ENCODE measurements at regions not wholly inside any gene's neighbourhood (a gene's known extent, or its start where the extent isn't known, plus 50 kb on each side); places are given as distances from the start of the nearest gene placed in this dataset.

DNA sequence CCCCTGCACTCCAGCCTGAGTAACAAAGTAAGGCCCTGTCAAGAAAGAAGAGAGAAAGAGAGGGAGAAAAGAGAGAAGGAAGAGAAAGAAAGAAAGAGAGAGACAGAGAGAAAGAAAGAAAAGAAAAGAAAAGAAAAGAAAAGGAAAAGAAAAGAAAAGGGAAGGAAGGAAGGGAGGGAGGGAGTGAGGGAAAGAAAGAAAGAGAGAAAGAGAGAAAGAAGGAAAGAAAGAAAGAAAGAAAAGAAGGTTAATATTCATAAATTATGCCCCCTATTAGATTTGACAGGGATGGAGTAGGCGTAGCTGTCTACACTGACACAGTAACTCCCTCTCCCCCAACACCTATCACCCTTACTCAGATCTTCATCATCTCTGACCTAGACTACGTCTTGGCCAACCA is 202.3 kb downstream of the SP3 start:
- Histone ChIP-seq H3K36me3 (no peaks in the 10 kb centered on the region), H3K27ac (replicated peaks) (no peak overlapping the region), H3K4me3 (no peak overlapping the region), H3K27me3 (ENCODE audit: low read depth) (no peaks in the 10 kb centered on the region), H3K9me3 (replicated peaks) (no peaks in the 10 kb centered on the region), H3K4me1 (peaks cover 8% of the 10 kb centered on the region)
- no peak for DNase-seq
- intact Hi-C loops (cut with micrococcal nuclease): no loop called here
- TF ChIP-seq, protein P1, sequence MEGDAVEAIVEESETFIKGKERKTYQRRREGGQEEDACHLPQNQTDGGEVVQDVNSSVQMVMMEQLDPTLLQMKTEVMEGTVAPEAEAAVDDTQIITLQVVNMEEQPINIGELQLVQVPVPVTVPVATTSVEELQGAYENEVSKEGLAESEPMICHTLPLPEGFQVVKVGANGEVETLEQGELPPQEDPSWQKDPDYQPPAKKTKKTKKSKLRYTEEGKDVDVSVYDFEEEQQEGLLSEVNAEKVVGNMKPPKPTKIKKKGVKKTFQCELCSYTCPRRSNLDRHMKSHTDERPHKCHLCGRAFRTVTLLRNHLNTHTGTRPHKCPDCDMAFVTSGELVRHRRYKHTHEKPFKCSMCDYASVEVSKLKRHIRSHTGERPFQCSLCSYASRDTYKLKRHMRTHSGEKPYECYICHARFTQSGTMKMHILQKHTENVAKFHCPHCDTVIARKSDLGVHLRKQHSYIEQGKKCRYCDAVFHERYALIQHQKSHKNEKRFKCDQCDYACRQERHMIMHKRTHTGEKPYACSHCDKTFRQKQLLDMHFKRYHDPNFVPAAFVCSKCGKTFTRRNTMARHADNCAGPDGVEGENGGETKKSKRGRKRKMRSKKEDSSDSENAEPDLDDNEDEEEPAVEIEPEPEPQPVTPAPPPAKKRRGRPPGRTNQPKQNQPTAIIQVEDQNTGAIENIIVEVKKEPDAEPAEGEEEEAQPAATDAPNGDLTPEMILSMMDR (IDR thresholded peaks at IDR 0.05; ENCODE audit: borderline replicate concordance): no peak

DNA sequence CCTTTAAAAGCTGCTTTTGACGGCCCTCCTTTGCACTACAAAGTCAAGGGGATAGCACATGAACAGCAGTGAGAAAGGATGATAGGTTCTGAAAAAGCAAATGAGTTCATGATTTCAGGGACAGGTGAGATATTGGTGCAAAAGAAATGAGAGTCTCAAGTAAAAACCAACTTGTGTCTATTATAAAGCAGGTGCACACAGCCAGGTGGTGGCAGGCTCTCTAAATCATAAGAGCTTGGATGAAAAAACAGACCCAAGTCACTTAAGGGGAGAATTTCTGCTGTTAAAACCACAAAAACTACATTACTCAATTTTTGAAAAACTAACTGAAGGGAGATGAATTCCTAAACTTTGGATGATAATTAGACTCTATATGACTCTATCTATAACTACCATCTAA is 201.5 kb downstream of the SP3 start:
- H3K9me3 ChIP-seq (replicated peaks): no peaks in the 10 kb centered on the region
- H3K4me3 ChIP-seq: no peak overlapping the region
- peaks cover 8% of the 10 kb centered on the region for H3K4me1 ChIP-seq
- H3K27ac ChIP-seq (replicated peaks): no peak overlapping the region
- intact Hi-C loops (cut with micrococcal nuclease): no loop called here
- H3K27me3 ChIP-seq (ENCODE audit: low read depth): no peaks in the 10 kb centered on the region
- TF ChIP-seq, protein P1 (IDR thresholded peaks at IDR 0.05; ENCODE audit: borderline replicate concordance): no peak
- H3K36me3 ChIP-seq: no peaks in the 10 kb centered on the region
- no peak for DNase-seq

- Histone ChIP-seq H3K27me3 (ENCODE audit: low read depth) (no peaks in the 10 kb centered on the region), H3K36me3 (no peaks in the 10 kb centered on the region), H3K27ac (replicated peaks) (no peak overlapping the region), H3K4me1 (peaks cover 8% of the 10 kb centered on the region), H3K4me3 (no peak overlapping the region), H3K9me3 (replicated peaks) (no peaks in the 10 kb centered on the region)
- intact Hi-C loops (cut with micrococcal nuclease): no loop called here
- TF ChIP-seq, protein P1 (IDR thresholded peaks at IDR 0.05; ENCODE audit: borderline replicate concordance): no peak
- DNase-seq: no peak
These were observed 201.1 kb downstream of the SP3 start for GRCh38 chr2:173764094-173764493.

GRCh38 chr2:173766537-173767289 is 198.5 kb downstream of the SP3 start:
- H3K4me3 ChIP-seq: no peak overlapping the region
- intact Hi-C loops (cut with micrococcal nuclease): no loop called here

GRCh38 chr2:173770947-173771678 is 194.1 kb downstream of the SP3 start:
- no peaks in the 10 kb centered on the region for H3K36me3 ChIP-seq
- TF ChIP-seq, protein P1 (IDR thresholded peaks at IDR 0.05; ENCODE audit: borderline replicate concordance): no peak
- no peak overlapping the region for H3K4me3 ChIP-seq
- peaks cover 3% of the 10 kb centered on the region for H3K27me3 ChIP-seq (ENCODE audit: low read depth)
- no peaks in the 10 kb centered on the region for H3K4me1 ChIP-seq
- H3K9me3 ChIP-seq (replicated peaks): no peaks in the 10 kb centered on the region
- H3K27ac ChIP-seq (replicated peaks): no peak overlapping the region
- DNase-seq: no peak
- intact Hi-C loops (cut with micrococcal nuclease): no loop called here

More at GRCh38 chr2:173766537-173767289, 198.5 kb downstream of the SP3 start:
- Histone ChIP-seq H3K27me3 (ENCODE audit: low read depth) (peaks cover 3% of the 10 kb centered on the region), H3K27ac (replicated peaks) (no peak overlapping the region), H3K4me1 (no peaks in the 10 kb centered on the region), H3K36me3 (no peaks in the 10 kb centered on the region), H3K9me3 (replicated peaks) (no peaks in the 10 kb centered on the region)
- DNase-seq: no peak
- TF ChIP-seq, protein P1 (IDR thresholded peaks at IDR 0.05; ENCODE audit: borderline replicate concordance): no peak
